Germinal center (tissue), 1 donor: ENCODE measurements at regions not wholly inside any gene's neighbourhood (a gene's known extent, or its start where the extent isn't known, plus 50 kb on each side); places are given as distances from the start of the nearest gene placed in this dataset.

ENCODE experiments used
- DNase-seq: peaks from one replicate; pipeline ENCODE4 v3.0.0; 2012; ENCODE audit warnings: mixed read lengths, low spot score

DNA sequence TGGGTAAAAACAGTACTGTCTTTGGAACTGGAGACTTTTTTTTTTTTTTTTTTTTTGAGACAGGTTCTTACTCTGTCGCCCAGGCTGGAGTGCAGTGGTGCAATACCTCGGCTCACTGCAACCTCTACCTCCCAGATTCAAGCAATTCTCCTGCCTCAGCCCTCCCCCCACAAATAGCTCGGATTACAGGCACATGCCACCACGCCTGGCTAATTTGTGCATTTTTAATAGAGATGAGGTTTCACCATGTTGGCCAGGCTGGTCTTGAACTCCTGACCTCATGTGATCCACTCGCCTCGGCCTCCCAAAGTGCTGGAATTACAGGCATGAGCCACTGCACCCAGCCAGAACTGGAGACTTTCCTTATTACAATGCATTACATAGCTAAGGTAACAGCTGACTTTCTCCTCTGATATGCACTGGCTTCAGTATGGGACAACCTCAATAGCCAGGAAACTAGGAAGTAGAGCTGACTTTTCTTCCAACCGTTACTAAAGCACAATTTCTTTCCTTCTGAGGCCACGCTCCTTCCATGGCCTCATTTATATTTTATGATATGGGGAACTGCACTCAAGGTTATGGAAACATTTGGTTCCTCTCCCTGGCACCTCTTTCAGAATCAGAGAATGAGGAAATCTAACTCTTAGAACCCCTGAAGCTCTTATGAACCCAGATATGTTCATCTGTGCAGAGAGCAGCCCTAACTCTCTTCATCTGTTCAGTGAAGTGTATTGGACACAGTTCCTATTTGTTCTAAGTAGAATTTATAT lies 53.5 kb upstream of the FAM9B start:
- DNase-seq, result no peak

DNA sequence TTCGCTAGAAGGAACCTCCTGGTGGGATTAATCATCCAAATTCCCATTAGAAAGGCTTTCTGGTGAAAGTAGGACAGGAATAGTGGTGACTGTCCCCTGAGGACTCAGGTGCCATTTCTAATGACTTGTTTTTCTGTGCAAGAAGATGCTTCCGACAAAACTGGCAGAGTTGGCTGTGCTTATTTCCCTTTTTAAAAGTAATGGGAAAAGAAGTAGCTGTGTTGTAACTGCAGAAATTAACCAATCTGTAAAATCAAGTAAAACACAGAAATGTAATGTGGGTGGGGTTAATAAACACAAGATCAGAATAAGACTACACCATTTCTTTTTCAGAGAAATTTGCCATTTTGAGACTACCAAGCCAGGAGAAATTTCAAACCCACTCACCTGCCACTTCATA lies 55.0 kb upstream of the FAM9B start:
- DNase-seq, result no peak

DNA sequence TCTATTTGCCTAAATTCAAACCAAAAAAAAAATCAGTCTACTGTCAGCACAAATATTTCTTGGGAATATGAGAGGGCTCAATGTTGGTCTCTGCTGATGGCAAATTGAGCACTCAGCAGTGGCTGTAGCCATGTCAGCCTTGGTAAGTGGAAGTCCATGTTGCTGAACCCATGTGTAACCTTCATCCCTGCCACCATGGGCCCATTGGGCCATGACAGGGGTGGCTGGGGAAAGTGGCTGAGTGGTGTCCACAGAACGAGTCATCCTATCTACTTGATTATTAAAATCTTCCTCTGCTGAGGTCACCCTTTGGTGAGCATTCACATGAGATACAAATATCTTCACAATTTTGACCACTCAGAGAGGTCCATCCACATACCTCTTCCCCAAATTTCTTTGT lies 56.8 kb upstream of the FAM9B start:
- no peak for DNase-seq

DNA sequence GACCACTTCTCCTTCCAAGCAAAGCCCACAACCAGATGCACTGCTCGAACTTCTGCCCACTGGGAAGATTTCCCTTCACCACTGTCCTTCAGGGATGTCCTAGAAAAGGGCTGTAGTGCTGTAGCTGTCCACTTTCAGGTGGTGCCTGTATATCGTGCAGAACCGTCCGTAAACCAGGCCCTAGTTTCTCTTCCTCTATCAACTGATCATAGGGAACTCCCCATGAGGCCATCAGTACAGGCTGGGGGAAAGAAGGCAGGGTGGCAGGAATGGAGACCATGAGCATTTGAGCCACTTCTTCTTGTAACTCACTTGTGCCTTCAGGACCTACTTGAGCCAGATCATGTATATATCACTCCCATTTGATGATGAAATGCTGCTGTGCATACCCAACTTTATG lies 57.3 kb upstream of the FAM9B start:
- no peak for DNase-seq

DNA sequence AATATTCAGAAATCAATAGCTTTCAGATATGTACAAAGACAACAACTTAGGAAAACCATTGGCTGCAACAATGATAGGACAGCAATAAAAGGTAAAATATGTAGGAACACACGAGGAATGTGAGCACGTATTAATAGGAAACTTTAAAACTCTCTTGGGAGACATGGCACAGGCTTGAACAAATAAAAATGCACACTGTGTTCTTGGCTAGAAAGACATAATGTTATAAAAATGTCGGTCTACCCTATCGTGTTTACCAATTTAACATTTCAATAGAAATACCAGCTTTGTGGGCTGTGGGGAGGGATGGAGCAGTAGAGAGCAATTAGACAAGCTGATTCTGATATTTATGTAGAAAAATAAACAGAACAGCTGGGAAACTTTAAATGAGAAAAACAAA lies 69.0 kb upstream of the FAM9B start:
- no peak for DNase-seq

DNA sequence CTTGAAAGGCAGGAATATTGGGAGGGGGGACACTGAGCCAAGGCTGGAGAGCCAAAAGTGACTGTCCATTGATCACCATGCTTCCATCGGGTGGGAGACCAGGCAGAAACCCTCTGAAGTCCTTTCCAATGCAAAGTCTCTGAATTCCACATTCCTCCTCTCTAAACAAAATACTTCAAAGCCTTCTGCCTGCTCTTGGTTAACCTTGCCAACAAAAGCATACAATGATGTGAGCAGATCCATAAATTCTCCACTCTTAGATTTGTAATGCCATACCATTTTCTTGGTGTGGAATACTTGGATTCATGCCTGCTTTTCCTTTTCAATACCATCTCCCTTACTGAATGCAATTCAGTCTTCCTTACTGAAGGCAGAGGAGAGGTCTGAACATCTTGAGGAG lies 74.1 kb upstream of the FAM9B start:
- DNase-seq, result no peak

DNA sequence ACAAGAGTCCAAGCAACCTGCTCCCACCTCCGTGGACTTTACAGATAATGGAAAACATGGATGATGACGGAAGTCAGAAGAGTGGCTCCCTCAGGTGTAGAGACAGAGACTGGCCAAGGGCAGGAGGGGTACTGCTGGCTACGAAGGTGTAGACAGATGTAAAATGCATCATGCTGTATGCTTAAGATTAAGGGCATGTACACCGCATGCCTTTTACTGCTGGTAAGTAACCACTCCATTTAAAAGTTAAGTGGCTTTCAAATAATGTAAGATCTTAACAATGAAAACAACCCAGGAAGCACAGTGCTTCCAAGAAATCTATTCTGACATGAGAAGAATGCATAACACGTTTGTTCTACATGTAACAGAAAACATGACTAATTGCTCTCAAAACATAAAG lies 76.9 kb upstream of the FAM9B start:
- DNase-seq, result no peak

DNA sequence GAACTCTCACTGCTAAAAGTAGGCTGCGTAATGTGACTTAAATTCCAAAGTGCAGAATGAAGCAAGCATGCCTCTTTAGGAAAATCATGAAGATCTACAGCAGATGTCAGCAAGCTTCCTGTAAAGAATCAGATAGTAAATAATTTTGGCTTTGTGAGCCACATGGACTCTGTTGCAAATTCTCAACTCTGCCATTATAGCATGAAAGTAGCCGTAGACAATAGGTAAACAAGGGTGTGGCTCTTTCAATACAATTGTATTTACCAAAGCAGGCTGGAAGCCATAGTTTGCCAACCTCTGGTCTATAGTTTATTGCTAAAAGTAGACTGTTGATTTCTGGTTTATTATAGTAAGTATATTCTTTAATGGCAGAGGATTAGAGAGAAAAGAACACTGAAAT lies 80.3 kb upstream of the FAM9B start:
- DNase-seq, result no peak

DNA sequence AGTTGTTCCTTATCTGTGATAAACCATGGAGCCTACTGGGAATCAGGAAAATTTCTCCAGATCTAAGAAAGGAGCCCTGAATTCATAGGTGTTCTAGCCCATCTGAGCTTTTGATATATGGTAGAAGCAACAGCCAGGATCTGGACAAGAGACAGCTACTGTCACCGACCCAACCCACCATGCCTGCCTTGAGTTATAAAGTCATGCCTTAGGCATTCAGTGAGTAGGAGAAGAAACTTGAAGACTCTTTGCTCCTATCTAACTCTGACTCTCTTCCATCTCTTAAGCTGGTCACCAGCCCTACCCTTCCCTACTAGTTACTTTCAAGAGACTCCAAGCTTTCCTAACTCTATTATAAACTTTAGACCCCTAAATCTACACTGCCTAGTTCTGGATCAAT lies 83.9 kb upstream of the FAM9B start:
- DNase-seq, result no peak

DNA sequence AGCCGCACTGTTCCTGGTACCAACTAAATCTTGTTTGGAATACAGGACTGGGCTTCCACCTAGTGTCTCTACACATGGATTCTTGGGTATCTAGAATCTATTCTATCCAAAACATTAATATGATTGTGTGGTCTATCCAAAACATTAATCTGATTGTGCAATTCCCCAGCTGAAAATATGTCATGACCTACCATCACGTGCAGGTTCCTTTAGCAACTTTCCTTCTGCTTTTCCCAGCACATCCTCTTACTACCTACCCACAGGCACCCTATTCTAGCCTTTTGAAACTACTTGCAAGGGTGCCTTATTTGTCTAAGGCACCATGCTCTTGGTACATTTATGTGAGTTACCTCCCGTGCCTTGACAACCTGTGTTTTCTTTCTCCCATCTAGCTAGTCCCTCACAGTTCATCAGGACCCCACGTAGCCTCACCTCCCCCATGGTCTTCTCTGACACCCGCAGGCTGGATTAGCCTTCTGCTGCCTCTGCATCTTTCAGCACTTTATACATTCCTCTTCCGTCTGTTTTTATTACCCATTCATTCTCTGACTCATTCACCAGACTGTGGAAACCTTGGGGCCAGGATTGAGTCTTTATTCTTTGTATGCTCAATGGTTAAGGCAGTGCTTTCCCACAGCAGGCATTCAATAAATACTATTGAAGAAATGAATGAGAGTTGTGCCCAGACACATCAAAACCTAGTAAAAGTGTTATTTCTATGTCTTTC lies 88.8 kb upstream of the FAM9B start:
- DNase-seq, result no peak

DNA sequence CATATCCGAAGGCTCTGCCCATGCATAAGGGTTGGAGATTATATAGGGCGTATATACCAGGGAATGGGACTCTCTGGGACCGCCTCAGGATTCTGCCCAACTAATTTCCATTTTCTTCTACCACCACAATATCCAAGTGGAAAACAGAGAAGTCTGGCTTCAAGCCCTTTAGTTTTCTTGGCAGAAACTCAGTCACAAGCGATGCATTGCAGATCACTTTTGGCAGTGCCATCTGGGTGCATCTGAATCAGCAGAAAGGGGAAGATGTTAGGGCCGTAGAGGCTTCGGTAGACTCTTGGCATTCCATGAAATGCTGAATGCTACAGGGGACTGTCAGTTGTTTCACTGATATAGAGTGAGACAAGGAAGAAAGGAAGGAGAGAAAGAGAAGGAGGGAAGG lies 94.1 kb upstream of the FAM9B start:
- DNase-seq, result no peak

DNA sequence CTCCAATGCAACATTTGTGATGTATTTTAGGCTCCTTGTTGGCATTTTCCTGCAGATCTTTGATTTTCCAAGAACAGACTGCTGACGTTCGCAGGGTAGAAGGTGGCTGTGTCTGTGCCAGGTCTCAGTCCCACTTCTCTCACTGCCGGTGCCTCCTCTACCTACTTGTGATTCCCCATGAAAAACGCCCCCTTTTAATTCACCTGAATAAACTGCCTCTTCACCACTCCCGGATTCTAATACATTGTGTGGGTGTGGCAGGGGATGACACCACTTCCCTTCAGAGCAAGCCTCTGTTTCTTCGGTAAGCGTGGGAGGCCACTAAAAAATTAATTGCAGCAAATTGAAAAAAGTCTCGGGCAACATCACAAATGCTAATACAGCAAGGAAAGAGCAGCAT lies 96.1 kb upstream of the FAM9B start:
- DNase-seq, result no peak

DNA sequence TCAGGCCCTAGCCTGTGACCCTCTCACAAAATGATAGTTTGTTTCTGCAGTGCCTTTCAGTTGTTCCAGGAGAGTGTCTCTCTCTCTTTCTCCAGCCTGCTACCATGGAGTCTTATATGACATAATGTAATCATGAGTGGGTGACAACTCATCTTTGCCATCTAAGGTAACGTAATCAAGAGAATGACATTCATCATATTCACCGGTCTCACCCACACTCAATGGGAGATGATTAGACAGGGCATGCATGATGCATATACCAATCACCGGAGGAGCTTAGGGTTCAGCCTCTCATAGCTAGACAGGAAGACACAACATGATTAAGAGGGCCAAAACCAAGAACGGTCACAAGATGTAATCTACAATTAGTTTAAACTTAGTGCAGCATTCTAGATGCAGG lies 97.1 kb upstream of the FAM9B start:
- no peak for DNase-seq

DNA sequence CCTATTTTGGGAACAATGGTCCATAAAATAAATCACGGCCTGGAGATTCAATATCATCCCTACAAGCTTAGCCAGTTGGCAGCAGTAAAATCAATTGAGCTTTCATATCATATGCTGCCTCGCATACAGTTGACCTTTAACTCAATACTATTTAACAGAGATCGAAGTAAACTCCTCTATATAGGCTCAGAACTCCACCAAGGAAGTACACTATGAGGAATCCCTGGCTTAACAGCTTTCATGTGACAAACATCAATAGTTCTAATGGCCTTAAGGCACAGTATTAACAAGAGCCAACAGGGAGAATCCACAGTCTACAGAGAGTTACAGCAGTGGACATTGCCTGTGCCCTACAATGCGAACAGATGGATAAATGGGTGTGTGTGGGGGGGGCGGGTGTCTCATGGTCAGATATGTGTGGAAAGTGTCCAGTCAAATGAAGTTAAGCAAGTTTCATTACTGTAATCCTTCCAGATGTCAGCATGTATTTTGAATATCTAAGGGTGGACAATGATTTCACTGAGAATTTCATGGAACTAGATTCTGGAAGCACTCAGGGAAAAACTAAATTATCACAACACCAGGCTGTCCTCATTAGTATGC lies 98.2 kb upstream of the FAM9B start:
- DNase-seq, result no peak

DNA sequence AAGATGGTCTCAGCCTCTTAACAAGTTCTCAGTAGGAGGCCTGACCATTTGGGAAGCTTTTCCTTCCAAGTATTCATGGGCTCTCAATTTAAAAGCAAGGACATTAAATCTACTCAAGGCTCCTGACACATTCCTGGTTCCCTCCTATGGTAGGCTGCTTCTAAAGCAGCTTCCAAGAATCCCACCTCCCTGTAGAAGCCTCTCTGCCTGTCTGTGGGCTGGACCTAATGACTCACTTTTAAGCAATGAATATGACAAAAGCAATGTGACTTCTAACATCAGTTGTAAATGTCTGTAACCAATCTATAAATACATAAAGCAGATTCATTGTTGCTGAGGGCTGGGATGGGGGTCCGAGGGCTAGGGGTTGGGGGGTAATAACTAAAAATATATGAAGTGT lies 99.5 kb upstream of the FAM9B start:
- DNase-seq, result no peak

DNA sequence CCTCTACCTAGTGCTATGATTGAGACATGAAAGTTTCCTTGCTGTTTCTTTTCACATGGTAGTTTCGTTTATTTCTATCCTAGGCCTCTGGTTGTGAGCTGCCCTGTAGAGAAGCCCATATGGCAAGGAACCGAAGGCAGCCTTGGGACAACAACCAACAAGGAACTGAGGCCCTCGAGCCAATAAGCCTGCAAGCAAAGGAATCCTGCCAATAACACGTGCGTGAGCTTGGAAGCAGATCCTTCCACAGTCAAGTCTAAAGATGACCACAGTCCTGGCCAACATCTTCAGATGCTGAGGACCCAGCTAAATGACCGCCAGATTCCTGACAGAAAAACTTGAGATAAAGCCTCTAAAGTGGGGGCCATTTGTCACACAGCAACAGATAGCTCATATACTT lies 100.4 kb upstream of the FAM9B start:
- no peak for DNase-seq

DNA sequence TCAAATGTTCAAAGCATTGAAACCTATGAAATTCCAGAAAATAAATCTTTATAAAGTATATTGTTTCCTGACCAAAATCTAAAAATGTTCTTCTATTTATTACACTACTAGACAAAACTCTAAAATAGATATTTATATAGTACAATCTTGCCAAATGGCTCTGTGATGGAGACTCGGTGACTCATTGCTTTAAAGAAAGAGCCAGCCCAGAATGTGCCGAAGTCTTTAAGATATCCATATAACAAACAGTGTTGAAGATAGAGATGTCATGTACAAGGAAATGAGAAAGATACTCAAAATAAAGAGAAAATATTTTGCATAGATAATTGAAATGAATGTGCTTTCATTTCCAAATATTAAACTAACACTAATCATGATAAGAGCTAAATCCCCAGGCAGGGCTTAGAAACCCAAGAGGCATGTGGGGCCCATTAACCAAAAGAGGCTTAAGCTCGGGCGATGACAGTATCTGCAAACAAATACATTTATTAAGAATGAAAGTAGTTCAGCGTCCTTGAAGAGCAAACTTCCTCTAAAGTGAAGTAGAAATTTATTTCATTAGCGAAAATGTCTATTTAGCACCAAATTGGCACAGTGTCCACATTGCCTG lies 102.1 kb upstream of the FAM9B start:
- no peak for DNase-seq

DNA sequence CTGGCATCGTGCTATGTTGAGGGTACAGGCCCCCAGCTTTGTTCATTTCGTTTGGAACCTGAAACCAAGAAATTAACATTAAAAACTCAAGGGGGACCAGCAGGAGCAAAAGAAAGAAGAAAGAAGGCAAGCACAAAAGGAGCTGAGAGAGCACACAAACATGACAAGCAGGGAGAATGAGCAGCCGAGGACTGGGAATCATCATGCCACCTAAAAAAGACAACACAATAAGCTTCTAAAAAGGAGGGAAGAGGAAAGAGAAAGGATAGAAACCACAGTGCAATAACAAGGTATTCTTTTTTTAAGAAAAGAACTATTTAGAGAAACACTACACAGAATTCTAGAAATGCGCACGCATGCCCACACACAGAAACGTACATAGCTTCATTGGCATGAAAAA lies 103.2 kb upstream of the FAM9B start:
- no peak for DNase-seq

DNA sequence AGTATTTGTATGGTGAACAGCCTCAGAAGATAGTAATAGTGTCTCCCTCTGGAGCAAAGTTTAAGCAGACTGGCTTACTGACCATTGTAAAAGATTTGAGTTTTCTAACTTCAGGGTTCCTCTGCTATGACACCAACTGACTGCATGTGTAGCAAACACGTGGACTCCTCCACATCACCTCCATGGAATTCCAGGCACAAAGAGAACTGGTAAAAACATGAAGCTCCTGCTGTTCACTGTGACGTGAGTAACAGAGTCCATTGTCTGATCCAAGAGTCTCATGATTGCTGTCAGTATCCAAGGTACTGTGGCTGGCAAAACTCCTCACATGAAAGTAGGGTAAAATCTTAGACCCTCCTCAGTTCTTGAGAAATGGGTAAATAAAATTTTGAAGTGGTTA lies 107.6 kb upstream of the FAM9B start:
- no peak for DNase-seq

DNA sequence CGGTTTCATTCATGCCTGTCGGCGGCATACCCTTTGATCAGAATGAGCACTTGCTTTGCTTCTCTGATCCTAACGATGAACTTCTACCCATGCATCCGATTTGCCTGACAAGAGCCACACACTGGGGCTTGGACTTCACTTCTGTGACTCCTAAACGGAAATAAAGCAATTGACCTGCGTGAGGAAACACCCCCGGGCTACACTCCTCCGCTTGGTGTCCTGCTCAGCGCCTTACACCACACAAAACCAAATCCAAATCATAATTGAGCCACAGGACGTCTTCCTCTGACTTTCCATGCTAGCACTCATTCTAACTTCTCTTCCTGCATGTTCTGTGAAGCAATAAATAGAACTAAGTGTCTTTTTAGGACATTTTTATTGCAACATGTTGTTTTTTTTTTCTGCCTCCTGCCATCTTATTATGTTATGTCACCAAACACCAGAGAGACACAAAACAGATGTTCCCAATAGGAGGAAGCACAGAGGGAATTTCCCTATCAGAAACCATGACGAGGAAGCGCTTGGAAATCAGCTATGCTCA lies 110.8 kb upstream of the FAM9B start:
- no peak for DNase-seq

DNA sequence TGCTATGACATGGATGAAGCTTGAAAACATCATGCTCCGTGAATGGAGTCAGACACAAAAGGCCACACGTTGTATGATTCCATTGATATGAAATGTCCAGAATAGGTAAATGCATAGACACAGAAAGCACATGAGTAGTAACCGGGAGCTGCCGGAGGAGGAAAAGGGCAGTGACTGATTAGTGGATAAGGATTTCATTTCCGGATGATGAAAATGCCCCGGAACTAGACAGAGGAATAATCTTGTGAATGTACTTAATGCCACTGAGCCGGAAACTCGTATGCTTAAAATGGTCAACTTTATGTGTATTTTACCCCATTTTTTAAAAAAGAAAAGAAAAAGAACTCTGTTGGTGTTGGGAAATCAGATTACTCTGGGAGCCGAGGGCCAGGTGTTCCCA lies 112.7 kb upstream of the FAM9B start:
- no peak for DNase-seq

DNA sequence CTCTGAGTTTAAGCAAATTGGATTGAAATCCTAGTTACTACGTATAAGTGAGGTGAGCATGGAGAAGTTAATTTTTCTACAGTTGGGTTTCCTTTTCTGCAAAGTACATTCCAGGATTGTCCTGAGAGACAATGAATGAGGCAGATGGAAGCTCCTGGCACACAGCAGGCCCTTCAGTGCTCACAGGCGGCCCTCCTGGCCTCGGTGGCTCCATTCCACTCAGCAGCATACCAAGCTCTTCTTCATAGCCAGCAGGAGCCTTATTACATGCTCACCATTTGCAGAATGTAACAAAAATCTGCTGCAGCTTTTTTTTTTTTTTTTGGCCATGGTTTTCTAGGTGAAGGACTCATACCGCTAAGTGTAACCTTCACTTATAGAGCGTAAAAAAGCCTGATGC lies 113.2 kb upstream of the FAM9B start:
- DNase-seq, result no peak

DNA sequence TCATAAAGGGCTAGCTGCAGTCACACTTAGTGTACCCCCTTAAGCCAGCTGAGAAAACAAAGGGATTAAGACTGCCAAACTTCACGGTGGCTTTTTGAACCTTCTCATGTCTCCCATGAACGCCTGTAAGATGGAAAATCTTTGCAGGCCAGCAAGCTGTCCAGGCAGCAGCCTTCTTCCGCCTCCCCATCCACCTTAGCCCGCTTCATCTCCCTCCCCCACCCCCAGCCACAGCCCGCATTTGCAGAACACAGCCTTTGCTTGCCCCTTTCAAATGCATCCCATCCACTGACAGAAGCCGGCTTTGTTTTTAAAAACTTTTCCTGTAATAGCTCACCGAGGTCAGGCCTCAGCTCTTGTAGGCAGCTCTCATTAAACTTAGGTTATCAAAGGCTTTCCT lies 113.8 kb upstream of the FAM9B start:
- DNase-seq, result no peak
